ENCODE measurements at regions not wholly inside any gene's neighbourhood (a gene's known extent, or its start where the extent isn't known, plus 50 kb on each side); places are given as distances from the start of the nearest gene placed in this dataset.

- no peaks in the 10 kb centered on the region for H3K36me3 ChIP-seq (ENCODE audit: insufficient read depth, insufficient read length, low read length)
- H3K9me3 ChIP-seq (ENCODE audit: insufficient read depth, low read length), result no peaks in the 10 kb centered on the region
- H3K4me1 ChIP-seq (ENCODE audit: insufficient read depth, insufficient read length), result no peaks in the 10 kb centered on the region
- H3K4me3 ChIP-seq (ENCODE audit: insufficient read length, low read depth), result peak overlapping the region; percentile 72
- H3K9ac ChIP-seq (ENCODE audit: insufficient read length, low read depth), result peak overlapping the region; percentile 83
- no peak for DNase-seq (ENCODE audit: low read depth, low spot score)
- TF ChIP-seq ZNF274 (IDR thresholded peaks at IDR 0.05; ENCODE audit: low read depth, low read length), result no peak
- no peak for TF ChIP-seq SUZ12 (IDR thresholded peaks at IDR 0.05; ENCODE audit: extremely low read depth, insufficient read depth, insufficient read length)
- no peak for TF ChIP-seq YY1 (IDR thresholded peaks at IDR 0.05; ENCODE audit: insufficient read depth, insufficient read length)
- no peaks in the 10 kb centered on the region for H3K27me3 ChIP-seq (ENCODE audit: insufficient read depth, insufficient read length)
These were observed 62.5 kb upstream of the IRF2 start for GRCh38 chr4:184536881-184537248.

DNA sequence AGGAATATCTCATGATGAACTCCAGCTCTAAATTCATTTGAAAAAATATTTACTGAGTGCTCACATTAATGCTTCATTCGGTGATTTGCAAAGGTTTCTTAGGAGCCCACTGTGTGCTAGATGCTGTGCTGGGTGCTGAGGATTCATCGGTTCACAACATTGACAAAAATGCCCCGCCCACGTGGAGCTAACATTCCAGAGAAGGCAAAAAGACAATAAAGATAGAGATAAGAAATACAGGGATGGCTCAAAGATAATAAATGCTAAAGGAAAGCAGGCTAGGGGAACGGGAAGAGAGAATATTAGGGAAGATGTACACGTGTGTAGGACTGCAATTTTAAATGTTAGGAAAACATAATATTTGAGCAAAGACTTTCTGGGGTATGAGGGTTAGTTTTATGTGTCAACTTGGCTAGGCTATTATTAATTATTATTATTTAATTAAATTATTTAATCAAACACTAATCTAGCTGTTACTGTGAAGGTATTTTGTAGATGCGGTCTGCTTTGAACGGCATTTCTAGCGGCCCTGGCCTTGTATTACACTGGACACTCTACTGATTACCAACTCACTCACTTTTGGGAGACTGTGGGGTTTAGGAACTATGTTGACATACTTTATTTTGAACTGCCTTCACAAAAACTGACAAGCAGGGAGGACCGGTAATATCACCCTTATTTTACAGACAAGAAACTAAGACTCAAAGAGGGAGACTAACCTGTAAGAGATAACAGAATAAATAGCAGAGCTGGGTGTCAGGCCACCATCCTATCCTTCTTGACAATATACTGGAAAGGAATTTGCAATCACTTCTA lies 61.9 kb upstream of the IRF2 start:
- Histone ChIP-seq H3K4me1 (ENCODE audit: insufficient read depth, insufficient read length) (no peaks in the 10 kb centered on the region), H3K27me3 (ENCODE audit: insufficient read depth, insufficient read length) (no peaks in the 10 kb centered on the region), H3K4me3 (ENCODE audit: insufficient read length, low read depth) (peak overlapping the region; percentile 72), H3K9ac (ENCODE audit: insufficient read length, low read depth) (peak overlapping the region; percentile 83), H3K36me3 (ENCODE audit: insufficient read depth, insufficient read length, low read length) (no peaks in the 10 kb centered on the region), H3K9me3 (ENCODE audit: insufficient read depth, low read length) (no peaks in the 10 kb centered on the region)
- TF ChIP-seq SUZ12 (IDR thresholded peaks at IDR 0.05; ENCODE audit: extremely low read depth, insufficient read depth, insufficient read length) (no peak), ZNF274 (IDR thresholded peaks at IDR 0.05; ENCODE audit: low read depth, low read length) (no peak), YY1 (IDR thresholded peaks at IDR 0.05; ENCODE audit: insufficient read depth, insufficient read length) (no peak)
- DNase-seq (ENCODE audit: low read depth, low spot score), result no peak

GRCh38 chr4:184534511-184535391 lies 60.4 kb upstream of the IRF2 start:
- Histone ChIP-seq H3K4me3 (ENCODE audit: insufficient read length, low read depth) (no peak overlapping the region), H3K9me3 (ENCODE audit: insufficient read depth, low read length) (no peaks in the 10 kb centered on the region), H3K4me1 (ENCODE audit: insufficient read depth, insufficient read length) (no peaks in the 10 kb centered on the region), H3K27me3 (ENCODE audit: insufficient read depth, insufficient read length) (no peaks in the 10 kb centered on the region), H3K36me3 (ENCODE audit: insufficient read depth, insufficient read length, low read length) (no peaks in the 10 kb centered on the region), H3K9ac (ENCODE audit: insufficient read length, low read depth) (no peak overlapping the region)
- no peak for DNase-seq (ENCODE audit: low read depth, low spot score)
- no peak for TF ChIP-seq YY1 (IDR thresholded peaks at IDR 0.05; ENCODE audit: insufficient read depth, insufficient read length)
- TF ChIP-seq SUZ12 (IDR thresholded peaks at IDR 0.05; ENCODE audit: extremely low read depth, insufficient read depth, insufficient read length), result no peak
- no peak for TF ChIP-seq ZNF274 (IDR thresholded peaks at IDR 0.05; ENCODE audit: low read depth, low read length)

DNA sequence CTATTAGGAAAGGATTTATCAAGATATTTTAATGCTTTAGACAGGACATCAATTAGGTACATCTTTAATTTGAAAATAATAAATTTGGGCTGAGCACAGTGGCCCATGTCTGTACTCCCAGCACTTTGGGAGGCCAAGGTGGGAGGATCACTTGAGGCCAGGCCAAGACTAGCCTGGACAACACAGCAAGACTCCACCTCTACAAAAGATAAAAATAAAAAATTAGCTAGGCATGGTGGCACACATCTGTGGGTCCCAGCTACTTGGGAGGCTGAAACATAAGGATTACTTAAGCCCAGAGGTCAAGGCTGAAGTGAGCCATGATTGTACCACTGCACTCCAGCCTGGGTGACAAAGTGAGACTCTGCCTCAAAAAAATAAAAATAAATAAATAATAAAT lies 59.6 kb upstream of the IRF2 start:
- Histone ChIP-seq H3K9ac (ENCODE audit: insufficient read length, low read depth) (no peak overlapping the region), H3K4me1 (ENCODE audit: insufficient read depth, insufficient read length) (no peaks in the 10 kb centered on the region), H3K27me3 (ENCODE audit: insufficient read depth, insufficient read length) (no peaks in the 10 kb centered on the region), H3K9me3 (ENCODE audit: insufficient read depth, low read length) (no peaks in the 10 kb centered on the region), H3K4me3 (ENCODE audit: insufficient read length, low read depth) (no peak overlapping the region), H3K36me3 (ENCODE audit: insufficient read depth, insufficient read length, low read length) (no peaks in the 10 kb centered on the region)
- TF ChIP-seq ZNF274 (IDR thresholded peaks at IDR 0.05; ENCODE audit: low read depth, low read length), result no peak
- no peak for TF ChIP-seq YY1 (IDR thresholded peaks at IDR 0.05; ENCODE audit: insufficient read depth, insufficient read length)
- TF ChIP-seq SUZ12 (IDR thresholded peaks at IDR 0.05; ENCODE audit: extremely low read depth, insufficient read depth, insufficient read length), result no peak
- no peak for DNase-seq (ENCODE audit: low read depth, low spot score)

- no peak for TF ChIP-seq ZNF274 (IDR thresholded peaks at IDR 0.05; ENCODE audit: low read depth, low read length)
- no peak for TF ChIP-seq YY1 (IDR thresholded peaks at IDR 0.05; ENCODE audit: insufficient read depth, insufficient read length)
- no peak for TF ChIP-seq SUZ12 (IDR thresholded peaks at IDR 0.05; ENCODE audit: extremely low read depth, insufficient read depth, insufficient read length)
- no peaks in the 10 kb centered on the region for H3K4me1 ChIP-seq (ENCODE audit: insufficient read depth, insufficient read length)
- no peak for DNase-seq (ENCODE audit: low read depth, low spot score)
- H3K9me3 ChIP-seq (ENCODE audit: insufficient read depth, low read length), result no peaks in the 10 kb centered on the region
- no peaks in the 10 kb centered on the region for H3K36me3 ChIP-seq (ENCODE audit: insufficient read depth, insufficient read length, low read length)
- no peaks in the 10 kb centered on the region for H3K27me3 ChIP-seq (ENCODE audit: insufficient read depth, insufficient read length)
- H3K4me3 ChIP-seq (ENCODE audit: insufficient read length, low read depth), result no peak overlapping the region
- H3K9ac ChIP-seq (ENCODE audit: insufficient read length, low read depth), result no peak overlapping the region
These were observed 56.7 kb upstream of the IRF2 start for GRCh38 chr4:184531008-184531407.

- H3K9me3 ChIP-seq (ENCODE audit: insufficient read depth, low read length), result no peaks in the 10 kb centered on the region
- no peaks in the 10 kb centered on the region for H3K27me3 ChIP-seq (ENCODE audit: insufficient read depth, insufficient read length)
These were observed 54.9 kb upstream of the IRF2 start for GRCh38 chr4:184529283-184529682.

GRCh38 chr4:184528713-184529112 lies 54.4 kb upstream of the IRF2 start:
- no peaks in the 10 kb centered on the region for H3K27me3 ChIP-seq (ENCODE audit: insufficient read depth, insufficient read length)
- H3K9ac ChIP-seq (ENCODE audit: insufficient read length, low read depth), result no peak overlapping the region
- H3K36me3 ChIP-seq (ENCODE audit: insufficient read depth, insufficient read length, low read length), result no peaks in the 10 kb centered on the region
- TF ChIP-seq SUZ12 (IDR thresholded peaks at IDR 0.05; ENCODE audit: extremely low read depth, insufficient read depth, insufficient read length), result no peak
- no peak for TF ChIP-seq ZNF274 (IDR thresholded peaks at IDR 0.05; ENCODE audit: low read depth, low read length)
- TF ChIP-seq YY1 (IDR thresholded peaks at IDR 0.05; ENCODE audit: insufficient read depth, insufficient read length), result no peak
- H3K9me3 ChIP-seq (ENCODE audit: insufficient read depth, low read length), result no peaks in the 10 kb centered on the region
- DNase-seq (ENCODE audit: low read depth, low spot score), result no peak
- no peak overlapping the region for H3K4me3 ChIP-seq (ENCODE audit: insufficient read length, low read depth)
- no peaks in the 10 kb centered on the region for H3K4me1 ChIP-seq (ENCODE audit: insufficient read depth, insufficient read length)

More at GRCh38 chr4:184529283-184529682, 54.9 kb upstream of the IRF2 start:
- Histone ChIP-seq H3K36me3 (ENCODE audit: insufficient read depth, insufficient read length, low read length) (no peaks in the 10 kb centered on the region), H3K4me3 (ENCODE audit: insufficient read length, low read depth) (no peak overlapping the region), H3K4me1 (ENCODE audit: insufficient read depth, insufficient read length) (no peaks in the 10 kb centered on the region), H3K9ac (ENCODE audit: insufficient read length, low read depth) (no peak overlapping the region)
- DNase-seq (ENCODE audit: low read depth, low spot score), result no peak
- no peak for TF ChIP-seq SUZ12 (IDR thresholded peaks at IDR 0.05; ENCODE audit: extremely low read depth, insufficient read depth, insufficient read length)
